HG02938 (cell line): ENCODE measurements at regions not wholly inside any gene's neighbourhood (a gene's known extent, or its start where the extent isn't known, plus 50 kb on each side); places are given as distances from the start of the nearest gene placed in this dataset.

Experiments used
- ATAC-seq: cut with Tn5 transposase; IDR thresholded peaks from one replicate; pipeline ENCODE4 v1.9.1; 2021; ENCODE audit warnings: mild to moderate bottlenecking, moderate library complexity; ENCODE audit not compliant: unreplicated experiment

- ATAC-seq: no peak
Measured at GRCh38 chr9:13901176-13901575, 412.8 kb downstream of the NFIB start.

- no peak for ATAC-seq
Measured at GRCh38 chr9:13900449-13900848, 413.5 kb downstream of the NFIB start.

DNA sequence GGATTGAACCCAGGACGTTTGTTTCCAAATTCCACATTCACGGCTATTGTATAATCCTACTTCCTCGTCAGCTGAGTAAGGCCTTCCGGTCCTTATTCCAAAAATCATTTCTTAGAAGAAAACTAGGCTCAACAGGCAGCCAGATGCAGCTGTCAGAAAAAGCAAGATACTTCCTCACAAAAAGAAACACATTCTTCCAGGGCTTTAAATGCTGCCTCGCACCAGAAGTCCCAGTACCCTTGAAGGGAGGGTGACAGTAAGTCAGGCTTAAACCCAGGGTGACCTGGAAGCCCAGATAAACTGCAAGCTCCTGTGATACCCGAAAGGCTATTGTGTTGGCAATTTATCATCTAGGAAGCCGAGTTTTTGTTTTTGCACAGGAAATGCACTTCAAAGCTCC lies 414.0 kb downstream of the NFIB start:
- ATAC-seq: no peak

DNA sequence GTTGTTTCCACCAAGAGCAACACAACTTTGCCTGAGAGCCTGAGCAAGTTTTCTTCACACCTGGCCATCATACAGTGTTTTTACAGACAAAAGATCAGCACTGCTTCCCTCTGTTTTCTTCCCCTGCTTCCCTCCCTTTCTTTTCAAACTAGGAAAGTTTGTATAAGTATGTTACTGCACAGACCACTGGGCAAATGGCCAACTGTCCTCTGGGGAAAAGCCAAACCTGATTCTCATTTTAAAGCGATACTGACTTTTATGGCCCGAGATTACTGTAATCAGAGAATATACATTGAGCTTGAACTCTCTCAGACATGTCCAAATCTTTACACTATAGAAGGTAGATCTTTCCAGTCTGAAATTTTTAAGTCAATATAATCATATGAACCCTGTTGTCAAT lies 415.0 kb downstream of the NFIB start:
- ATAC-seq: no peak

- no peak for ATAC-seq
Measured at GRCh38 chr9:13896922-13897835, 416.8 kb downstream of the NFIB start.

DNA sequence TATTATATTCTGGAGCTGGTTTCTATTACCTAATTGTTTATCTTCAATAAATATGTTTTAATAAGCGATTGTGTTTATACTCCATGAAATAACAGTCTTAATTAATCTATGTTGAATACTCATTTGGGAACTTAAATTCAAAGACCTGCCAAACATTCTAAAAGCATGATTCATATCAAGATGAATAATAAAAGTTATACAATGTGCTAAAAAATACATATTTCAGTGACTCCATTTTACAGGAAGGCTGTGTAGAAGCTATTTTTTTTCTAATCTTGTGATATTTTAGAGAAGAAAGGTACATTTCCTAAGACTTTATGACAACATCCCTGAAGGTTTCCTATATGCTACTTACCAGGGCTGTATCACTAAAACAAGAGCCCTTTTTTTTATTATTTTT lies 417.9 kb downstream of the NFIB start:
- ATAC-seq: no peak

DNA sequence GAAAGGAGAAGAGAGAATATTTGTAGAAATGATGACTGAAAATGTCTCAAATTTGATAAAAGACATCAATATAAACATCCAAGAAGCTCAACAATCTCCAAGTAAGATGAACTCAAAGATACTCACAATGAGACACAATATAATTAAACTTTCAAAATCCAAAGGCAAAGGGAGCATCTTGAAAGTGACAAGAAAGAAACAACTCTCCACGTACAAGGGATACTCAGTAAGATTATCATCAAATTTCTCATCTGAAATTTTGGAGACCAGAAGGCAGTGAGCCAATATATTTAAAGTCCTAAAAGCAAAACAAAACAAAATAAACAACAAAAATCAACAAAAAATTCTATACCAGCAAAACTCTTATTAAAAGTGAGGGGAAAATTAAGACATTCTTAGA lies 428.7 kb downstream of the NFIB start:
- no peak for ATAC-seq

DNA sequence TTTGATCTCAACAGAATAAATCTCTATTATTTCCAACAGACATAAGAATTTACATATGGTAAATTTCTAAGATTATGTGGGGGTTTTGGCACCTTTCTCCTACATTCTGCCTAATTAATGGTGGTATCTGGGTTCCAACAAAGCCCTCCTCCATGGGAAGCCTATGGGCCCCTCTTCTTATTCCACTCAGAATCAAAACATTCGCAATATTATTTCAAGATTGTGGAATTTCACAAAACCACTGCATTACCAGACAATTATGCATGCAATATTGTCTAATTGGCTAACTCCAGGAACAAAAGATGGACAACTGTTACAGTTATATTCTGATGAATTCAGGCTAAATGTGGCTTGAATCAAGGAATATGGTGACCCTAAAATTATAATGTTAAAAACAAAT lies 434.0 kb downstream of the NFIB start:
- ATAC-seq: no peak

- no peak for ATAC-seq
Measured at GRCh38 chr9:13879011-13879410, 434.9 kb downstream of the NFIB start.

GRCh38 chr9:13878241-13878711 lies 435.7 kb downstream of the NFIB start:
- ATAC-seq: no peak

- no peak for ATAC-seq
Measured at GRCh38 chr9:13876741-13877140, 437.2 kb downstream of the NFIB start.

DNA sequence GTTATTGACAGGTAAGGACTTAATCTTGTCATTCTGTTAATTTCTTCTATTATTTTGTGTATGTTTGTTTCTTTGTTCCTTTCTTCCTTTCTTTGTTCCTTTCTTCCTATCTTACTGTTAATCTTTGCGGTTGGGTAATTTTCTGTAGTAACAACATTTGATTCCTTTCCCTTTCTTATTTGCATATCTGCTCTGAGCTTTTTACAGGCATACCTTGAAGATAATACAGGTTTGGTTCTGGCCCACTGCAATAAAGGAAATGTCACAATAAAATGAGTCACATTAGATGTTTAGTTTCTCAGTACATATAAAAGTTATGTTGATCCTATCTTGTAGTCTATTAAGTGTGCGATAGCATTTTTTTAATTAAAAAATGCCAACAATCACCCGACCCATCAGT lies 440.7 kb downstream of the NFIB start:
- no peak for ATAC-seq

DNA sequence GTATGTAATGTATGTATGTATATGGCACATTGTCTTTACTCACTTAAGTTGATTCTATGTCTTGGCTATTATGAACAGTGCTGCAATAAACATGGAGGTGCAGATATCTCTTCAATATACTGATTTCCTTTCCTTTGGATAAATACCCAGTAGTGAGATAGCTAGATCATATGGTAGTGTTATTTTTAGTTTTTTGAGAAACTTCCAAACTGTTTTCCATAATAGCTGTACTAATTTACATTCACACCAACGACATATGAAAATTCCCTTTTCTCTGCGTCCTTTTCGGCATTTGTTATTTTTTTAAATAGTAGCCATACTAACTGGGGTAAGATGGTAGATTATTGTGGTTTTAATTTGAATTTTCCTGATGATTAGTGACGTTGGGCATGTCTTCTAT lies 445.6 kb downstream of the NFIB start:
- no peak for ATAC-seq

- no peak for ATAC-seq
Measured at GRCh38 chr9:13865869-13866268, 448.1 kb downstream of the NFIB start.

GRCh38 chr9:13863112-13863511 lies 450.8 kb downstream of the NFIB start:
- ATAC-seq: no peak

GRCh38 chr9:13862654-13863053 lies 451.3 kb downstream of the NFIB start:
- ATAC-seq: no peak

DNA sequence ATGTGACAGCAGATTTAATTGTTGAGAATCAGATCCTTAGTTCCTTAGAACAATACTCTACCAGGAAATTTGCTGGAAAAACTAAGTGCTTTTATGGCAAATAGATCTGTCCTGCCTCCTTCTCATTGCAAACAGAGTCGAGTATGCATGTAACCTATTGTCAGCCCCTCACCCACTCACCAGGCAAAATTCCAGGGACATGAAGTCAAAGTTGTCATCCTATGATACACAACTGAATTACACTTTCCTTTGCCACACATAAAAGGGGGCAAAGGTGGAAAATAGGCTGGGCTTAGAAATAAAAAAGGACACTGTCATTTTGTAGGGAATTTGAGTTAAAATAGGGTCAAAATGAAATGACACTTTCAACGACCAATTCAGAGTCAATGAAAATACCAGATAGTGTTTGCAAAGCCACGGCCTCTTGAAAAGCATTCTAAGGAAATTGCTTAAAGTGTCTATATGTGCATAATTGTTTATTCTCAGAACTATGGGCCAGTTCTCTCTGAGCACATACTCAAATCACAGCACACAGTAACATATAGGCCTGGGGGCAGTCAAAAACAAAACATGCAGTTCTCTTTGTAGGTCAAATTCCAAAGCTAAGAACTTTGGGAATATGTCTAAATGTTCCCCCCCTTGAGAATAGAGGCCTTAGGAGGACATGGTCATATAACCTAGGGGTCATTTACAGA lies 452.8 kb downstream of the NFIB start:
- no peak for ATAC-seq

- no peak for ATAC-seq
Measured at GRCh38 chr9:13860019-13860418, 453.9 kb downstream of the NFIB start.

GRCh38 chr9:13857521-13857920 lies 456.4 kb downstream of the NFIB start:
- ATAC-seq: no peak

- no peak for ATAC-seq
Measured at GRCh38 chr9:13847270-13847669, 466.7 kb downstream of the NFIB start.

GRCh38 chr9:13845460-13845859 lies 468.5 kb downstream of the NFIB start:
- no peak for ATAC-seq
